CD4-positive, alpha-beta T cell treated with Interleukin-21 for 1 hour (primary cell): ENCODE measurements at regions not wholly inside any gene's neighbourhood (a gene's known extent, or its start where the extent isn't known, plus 50 kb on each side); places are given as distances from the start of the nearest gene placed in this dataset.
"Not testable (repeated sequence)": the region's sequence is repeated elsewhere in the genome, so short reads cannot be mapped to it uniquely, and the experiment has no call there.

Experiments
- DNase-seq: peaks from one replicate; pipeline ENCODE4 v3.0.0-alpha.2; 2020

- DNase-seq: no peak
Observed at GRCh38 chr5:119694284-119694683, 64.9 kb downstream of the FAM170A start.

DNA sequence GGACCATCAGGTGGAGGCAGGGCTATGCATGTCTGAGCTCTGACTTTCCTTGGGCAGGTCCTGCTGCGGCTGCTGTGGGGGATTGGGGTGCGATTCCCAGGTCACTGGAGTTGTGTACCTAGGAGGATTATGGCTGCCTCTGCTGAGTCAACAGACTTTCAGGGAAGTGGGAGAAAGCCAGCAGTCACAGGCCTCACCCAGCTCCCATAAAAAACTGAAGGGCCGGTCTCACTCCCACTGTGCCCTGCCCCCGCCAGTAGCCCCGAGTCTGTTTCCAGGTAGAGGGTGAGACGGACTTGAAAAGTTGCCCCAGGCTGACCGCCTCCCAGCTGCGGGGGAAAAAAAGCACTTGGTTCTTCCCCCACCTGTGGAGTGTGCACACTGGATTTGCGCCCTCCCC lies 76.7 kb downstream of the FAM170A start:
- no peak for DNase-seq

DNA sequence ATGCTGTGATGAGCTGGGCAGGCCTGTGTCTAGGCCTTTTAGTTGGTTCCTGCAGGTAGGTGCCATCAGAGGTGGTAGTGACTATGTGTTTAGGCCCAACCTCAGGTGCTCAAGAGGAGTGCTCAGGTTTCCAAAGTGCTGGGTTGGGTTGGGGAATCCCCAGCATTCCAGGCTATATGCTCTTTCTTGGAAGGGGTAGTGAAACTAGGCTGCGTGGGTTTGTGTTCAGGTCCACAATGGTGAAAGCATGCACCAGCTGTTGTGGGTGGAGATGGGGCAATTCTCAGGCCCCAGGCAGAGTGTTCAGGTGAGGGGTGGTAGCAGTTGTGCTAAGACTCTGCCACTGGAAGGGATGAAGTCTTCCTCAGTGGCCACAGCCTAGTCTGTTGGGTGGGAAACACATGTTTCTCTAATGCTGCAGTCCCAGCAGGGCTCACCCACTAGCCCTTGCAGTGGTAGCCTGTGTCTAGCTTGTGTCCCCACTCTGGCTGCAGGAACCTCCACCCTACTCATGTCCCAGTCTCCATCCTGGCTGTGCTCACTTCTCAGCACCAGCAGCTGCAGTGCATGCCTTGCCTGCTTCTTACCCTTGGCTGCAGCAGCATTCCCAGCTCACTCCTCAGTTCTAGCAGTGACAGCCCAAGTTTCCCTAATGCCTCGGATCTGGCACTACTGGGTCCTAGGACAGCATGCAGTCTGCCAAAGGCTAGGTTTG lies 78.9 kb downstream of the FAM170A start:
- DNase-seq: no peak

DNA sequence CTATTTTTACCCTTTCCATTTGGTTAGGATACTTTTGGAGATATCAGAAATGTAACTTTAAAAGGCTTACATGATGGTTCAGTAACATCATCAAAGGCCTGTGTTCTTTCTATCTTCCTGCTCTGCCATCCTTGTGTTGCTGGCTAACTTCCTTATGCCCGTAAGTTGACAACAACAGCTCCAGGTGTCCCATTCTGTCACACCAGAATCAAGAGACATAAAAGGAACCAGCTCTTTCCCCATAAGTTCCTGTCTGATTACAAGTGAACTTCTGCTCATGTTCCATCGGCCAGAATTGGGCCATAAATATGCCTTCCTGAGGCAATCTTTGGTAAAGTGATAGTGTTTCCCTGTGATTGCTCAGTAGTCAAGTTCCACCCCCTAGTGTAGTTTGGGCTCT lies 92.4 kb downstream of the FAM170A start:
- no peak for DNase-seq

- not testable (repeated sequence) for DNase-seq
Observed at GRCh38 chr5:119725291-119725690, 95.9 kb downstream of the FAM170A start.

DNA sequence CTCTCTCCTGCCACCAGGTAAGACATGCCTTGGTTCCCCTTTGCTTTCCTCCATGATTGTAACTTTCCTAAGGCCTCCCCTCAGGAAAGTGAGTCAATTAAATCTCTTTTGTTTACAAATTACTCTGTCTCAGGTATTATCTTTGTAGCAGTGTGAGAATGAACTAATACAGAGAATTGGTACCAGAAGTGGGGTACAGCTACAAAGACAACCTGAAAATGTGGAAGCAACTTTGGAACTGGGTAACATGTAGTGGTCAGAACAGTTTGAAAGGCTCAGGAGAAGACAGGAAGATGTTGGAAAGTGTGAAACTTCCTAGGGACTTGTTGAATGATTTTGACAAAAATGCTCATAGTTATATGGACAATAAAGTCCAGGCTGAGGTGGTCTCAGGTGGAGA lies 97.2 kb downstream of the FAM170A start:
- no peak for DNase-seq

DNA sequence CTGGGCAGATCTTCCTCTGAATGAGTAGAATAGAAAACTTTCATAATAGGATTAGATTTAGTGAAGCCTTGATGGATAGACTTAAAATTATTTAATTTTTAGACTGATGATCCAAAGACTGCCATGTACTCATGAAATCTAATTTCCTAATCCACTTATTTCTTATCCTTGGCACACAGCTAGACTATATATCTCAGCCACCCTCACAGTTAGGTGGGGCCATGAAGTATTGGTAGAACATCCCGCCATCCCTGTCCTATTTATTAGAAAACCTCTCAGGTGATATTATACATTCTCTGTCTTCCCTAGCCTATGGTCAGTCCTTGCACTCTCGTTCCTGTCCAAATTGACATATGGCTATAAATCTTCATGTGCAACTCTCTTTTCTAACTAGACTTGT lies 110.9 kb downstream of the FAM170A start:
- no peak for DNase-seq

DNA sequence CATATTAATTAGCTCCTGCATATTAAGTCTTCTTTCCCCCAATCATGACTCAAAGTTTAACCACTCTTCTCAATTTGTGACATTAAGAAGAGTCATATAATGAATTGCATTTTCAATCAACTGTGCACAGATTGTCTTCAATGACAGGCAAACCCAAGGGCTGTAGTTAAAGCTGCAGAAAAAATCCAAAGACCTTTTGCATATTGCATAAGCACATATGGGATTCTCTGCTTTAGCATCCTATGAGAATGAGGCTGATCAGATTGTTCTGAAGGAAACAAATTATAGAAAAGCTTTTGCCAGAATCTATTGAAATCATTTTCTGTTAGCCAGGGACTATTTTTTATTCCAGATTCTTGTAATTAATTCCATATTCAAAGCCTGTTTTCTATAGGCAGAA lies 112.3 kb downstream of the FAM170A start:
- no peak for DNase-seq

DNA sequence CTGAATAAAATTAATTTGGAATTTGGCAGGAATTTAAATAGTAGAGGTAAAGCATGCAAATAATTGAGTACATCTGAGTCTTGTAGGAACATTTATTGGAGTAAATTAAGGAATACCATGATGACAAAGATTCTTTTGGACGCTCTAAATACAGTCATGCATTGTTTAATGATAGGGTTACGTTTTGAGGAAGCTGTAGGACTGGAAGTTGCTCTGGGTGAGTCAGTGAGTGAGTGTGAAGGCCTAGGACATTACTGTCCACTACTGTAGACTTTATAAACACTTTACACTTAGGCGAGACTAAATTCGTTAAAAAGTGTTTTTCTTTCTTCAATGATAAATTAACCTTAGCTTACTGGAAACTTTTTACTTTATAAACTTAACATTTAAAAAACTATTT lies 113.0 kb downstream of the FAM170A start:
- no peak for DNase-seq

- DNase-seq: peak; percentile 39
Observed at GRCh38 chr5:119743927-119744326, 114.6 kb downstream of the FAM170A start.

DNA sequence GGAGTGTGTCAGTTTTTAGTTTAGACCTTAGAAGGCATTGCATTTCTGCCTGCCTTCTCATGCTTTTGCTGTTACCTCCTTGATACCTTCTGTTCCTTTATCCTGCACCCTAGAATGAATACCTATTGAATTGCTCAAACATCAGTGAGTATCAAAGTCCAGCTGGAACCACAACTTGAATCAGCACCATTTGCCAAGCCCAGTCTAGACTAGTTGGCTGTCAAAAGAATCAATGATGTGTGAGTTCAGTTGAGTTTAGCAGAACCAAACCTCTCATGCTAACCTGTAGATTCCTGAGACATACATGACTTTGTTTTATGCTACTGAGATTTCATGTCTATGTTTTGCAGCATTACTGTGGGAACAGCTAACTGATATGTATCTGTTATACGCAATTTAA lies 116.6 kb downstream of the FAM170A start:
- no peak for DNase-seq

DNA sequence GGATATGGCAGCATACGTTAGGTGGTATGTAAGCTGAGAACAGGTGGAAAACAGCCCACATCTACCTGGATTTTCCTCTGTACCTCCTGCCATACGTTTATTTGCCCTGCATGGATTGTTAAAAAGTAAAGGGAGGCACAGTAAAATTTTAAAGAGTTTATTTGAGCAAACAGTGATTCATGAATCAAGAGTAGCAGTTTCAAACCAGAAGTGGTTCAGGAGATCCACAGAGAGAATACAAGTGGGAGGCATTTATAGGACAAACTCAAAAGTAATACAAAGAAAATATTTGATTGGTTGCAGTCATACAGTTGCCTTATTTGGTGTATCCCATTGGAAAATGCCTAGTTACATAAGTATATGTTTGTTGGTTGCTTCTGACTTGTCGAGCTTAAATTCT lies 117.6 kb downstream of the FAM170A start:
- DNase-seq: no peak

- DNase-seq: no peak
Observed at GRCh38 chr5:119750887-119751733, 121.8 kb downstream of the FAM170A start.

- no peak for DNase-seq
Observed at GRCh38 chr5:119751734-119752094, 122.4 kb downstream of the FAM170A start.

DNA sequence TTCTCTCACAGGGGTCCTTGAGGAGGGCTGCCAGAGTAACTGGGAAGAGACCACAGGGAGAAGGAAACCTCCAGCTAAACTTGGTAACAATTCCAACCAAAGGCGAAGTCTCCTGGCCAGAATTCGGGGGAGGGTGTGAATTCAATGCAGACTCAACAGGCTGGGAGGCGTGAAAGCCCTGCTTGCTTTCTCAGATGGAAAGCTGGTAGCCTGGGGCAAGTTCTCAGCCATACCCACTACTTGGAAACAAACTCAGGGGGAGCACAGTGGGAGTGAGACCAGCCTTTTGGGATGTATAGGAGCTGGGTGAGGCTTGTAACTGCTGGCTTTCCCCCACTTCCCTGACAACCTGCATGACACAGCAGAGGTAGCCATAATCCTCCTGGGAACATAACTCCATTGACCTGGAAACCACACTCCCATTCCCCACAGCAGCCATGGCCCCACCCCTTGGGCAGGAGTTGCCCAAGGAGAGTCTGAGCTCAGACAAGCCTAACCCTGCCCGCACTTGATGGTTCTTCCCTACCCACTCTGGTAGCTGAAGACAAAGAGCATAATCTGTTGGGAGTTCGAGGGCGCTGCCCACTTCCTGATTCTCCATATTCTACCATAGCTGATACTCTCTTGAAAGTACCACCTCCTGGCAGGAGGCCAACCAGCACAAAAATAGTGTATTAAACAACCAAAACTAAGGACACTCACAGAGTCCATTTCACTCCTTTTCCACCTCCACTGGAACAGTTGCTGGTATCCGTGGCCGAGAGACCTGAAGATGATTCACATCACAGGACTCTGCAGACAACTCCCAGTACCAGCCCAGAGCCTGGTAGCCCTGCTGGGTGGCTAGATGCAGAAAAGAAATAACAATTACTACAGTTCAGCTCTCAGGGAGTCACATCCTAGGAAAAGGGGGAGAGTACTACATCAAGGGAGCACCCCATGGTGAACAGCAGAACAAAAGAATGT lies 123.8 kb downstream of the FAM170A start:
- DNase-seq: no peak

DNA sequence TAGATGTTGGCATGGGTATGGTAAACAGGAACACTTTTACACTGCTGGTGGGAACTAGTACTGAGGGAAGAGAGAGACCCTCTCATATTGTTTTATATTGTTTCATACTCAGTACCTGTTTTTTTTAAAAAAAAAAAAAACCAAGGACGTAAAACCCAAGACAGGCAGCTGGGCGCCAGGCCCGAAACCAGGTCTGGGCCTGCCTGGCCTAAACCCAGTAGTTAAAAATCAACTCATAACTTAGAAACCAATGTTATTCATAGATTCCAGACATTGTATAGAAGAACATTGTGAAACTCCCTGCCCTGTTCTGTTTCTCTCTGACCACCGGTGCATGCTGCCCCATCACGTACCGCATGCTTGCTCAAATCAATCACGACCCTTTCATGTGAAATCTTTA lies 125.5 kb downstream of the FAM170A start:
- DNase-seq: not testable (repeated sequence)

- DNase-seq: no peak
Observed at GRCh38 chr5:119757276-119757675, 127.9 kb downstream of the FAM170A start.

DNA sequence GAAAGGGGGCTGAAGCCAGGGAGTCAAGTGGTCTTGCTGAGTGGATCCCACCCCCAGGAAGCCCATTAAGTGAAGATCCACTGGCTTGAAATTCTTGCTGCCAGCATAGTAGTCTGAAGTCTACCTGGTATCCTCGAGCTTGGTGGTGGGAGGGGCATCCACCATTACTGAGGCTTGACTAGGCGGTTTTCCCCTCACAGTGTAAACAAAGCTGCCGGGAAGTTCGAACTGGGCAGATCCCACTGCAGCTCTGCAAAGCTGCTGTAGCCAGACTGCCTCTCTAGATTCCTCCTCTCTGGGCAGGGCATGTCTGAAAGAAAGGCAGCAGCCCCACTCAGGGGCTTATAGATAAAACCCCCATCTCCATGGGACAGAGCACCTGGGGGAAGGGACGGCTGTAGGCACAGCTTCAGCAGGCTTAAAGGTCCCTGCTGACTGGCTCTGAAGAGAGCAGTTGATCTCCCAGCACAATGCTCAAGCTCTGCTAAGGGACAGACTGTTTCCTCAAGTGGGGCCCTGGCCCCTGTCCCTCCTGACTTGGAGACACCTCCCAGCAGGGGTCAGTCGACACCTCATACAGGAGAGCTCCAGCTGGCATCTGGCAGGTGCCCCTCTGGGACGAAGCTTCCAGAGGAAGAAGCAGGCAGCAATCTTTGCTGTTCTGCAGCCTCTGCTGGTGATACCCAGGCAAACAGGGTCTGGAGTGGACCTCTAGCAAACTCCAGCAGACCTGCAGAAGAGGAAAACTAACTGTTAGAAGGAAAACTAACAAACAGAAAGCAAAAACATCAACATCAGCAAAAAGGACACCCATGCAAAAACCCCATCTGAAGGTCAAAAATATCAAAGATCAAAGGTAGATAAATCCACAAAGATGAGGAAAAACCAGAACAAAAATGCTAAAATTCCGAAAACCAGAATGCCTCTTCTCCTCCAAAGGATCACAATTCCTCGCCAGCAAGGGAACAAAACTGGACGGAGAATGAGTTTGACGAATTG lies 140.6 kb downstream of the FAM170A start:
- not testable (repeated sequence) for DNase-seq

DNA sequence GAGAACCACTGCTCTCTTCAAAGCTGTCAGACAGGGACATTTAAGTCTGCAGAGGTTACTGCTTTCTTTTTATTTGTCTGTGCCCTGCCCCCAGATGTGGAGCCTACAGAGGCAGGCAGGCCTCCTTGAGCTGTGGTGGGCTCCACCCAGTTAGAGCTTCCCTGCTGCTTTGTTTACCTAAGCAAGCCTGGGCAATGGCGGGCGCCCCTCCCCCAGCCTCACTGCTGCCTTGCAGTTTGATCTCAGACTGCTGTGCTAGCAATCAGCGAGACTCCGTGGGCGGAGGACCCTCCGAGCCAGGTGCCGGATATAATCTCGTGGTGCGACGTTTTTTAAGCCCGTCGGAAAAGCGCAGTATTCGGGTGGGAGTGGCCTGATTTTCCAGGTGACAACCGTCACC lies 150.8 kb downstream of the FAM170A start:
- not testable (repeated sequence) for DNase-seq

DNA sequence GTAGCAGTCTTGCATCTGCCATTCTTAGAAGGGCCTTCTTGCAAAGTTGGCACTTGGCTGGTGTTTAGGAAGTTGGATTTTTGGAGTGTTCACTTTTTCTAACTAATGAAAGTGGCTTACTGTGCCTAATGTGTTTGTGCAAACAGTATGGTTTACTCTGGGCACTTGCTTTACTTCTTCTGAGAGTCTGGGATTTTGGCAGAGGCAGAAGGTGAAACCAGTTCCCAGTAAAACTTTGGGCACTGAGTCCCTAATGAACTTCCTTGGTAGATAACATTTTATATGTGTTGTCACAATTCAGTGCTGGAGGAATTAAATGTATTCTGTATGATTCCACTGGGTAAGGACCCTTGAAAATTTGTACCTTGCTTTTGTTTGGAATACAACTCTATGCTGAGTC lies 155.7 kb downstream of the FAM170A start:
- DNase-seq: no peak

GRCh38 chr5:119789406-119790117 lies 160.2 kb downstream of the FAM170A start:
- DNase-seq: no peak
